Tongue (tissue), 1 donor: ENCODE measurements at regions not wholly inside any gene's neighbourhood (a gene's known extent, or its start where the extent isn't known, plus 50 kb on each side); places are given as distances from the start of the nearest gene placed in this dataset.

ENCODE experiments used
- DNase-seq: peaks from one replicate; pipeline ENCODE4 v3.0.0-alpha.2; 2015

DNA sequence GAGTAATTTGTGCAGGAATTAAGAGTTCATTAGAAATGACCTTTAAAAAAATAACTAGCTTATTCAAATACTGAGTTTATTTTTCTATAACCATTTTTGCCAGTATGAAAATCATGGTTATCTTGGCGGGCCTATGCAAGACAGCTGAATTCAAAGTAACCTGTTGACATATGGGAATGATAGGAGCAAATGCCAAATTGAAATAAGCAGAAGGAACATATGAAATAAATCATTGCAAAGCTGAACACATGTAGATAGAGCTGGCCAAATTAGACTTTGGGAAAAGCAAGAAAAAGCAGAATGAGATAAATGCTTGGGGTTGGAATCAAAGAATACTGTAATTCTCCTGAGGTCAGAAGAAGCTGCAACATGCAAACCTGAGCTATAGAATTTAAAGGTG lies 372.5 kb downstream of the ADAMTS20 start:
- peak; percentile 78 for DNase-seq

- peak; percentile 38 for DNase-seq
Observed at GRCh38 chr12:43177276-43177675, 374.7 kb downstream of the ADAMTS20 start.

DNA sequence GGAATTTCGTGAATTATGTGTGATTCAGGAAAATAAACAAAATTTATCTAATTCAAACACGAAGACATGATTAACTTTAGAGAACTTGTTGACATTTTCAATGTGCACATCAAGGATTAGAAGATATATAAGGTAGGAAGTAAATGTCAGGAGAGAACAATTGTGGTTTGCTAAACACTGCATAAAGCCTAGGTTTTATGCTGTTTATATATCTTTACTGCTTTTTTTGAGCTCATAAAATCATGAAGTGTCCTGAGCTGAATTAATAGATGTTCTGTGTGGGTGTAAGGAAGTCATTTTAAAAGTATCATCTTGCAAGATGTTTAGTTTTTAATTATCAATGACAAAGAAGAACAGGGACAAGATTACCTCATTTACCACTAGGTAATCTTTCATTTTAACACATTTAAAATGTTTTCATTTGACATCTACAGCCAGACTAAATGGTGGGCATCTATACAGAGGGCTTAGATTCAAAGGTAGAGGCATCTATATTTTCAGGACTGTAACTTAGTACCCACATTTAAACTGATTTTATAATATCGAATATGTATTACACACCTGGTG lies 382.8 kb downstream of the ADAMTS20 start:
- DNase-seq = no peak

- DNase-seq = peak; percentile 10
Observed at GRCh38 chr12:43167691-43168090, 384.3 kb downstream of the ADAMTS20 start.

DNA sequence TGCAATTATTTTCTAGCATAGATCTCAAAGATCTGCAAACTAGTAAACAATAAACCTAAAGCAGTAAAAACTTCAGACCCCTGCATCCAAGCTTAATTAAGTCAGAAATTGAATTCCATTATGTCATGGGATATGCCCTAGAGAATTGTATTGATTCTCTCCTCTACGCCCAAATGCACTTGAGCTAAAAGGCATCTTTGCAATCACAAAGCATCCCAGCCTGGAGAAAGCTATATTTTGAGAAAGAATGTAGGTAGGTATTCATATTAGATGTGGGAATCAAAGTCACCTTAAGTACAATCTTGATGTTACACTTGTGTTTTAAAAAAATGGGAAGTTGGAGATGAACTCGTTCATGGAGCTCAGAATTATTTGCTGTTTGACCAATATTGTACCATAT lies 386.7 kb downstream of the ADAMTS20 start:
- no peak for DNase-seq

DNA sequence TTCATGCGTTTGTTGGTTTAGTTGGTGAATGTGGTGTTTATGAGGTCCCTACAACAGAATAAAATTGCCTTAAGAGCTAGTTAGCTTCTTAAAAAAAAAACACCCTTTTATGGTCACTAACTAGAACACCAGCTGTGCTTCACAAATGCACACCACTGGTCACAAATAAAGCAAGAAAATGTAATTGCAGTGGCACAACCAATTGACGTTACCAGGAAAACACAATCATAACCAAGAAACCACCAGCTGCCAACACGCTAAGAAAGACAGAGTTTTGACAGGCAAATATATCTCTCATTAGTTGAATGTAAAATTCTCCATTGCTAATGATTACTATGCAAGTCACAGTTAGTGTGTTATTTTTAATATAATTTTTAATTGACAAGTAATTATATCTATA lies 389.9 kb downstream of the ADAMTS20 start:
- no peak for DNase-seq

DNA sequence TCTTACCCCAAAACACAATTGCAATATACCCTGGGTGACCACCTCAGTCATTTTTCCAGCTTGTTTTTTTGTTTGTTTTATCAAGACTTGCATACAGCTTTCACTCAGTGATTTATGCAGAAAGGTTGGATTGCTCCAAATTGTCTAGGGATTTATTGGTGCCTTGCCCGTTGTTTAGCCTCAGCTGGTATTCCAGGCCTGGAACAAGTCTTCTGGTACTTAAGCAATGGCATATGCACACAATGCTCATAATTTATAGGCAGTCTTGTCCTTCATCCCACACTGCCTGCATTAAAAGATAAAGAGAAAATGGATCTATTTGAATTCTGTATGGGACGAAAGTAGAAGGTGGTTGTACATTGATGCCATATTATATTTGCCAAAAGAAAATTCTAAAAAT lies 392.5 kb downstream of the ADAMTS20 start:
- DNase-seq = no peak

- DNase-seq = no peak
Observed at GRCh38 chr12:43158126-43158525, 393.9 kb downstream of the ADAMTS20 start.

DNA sequence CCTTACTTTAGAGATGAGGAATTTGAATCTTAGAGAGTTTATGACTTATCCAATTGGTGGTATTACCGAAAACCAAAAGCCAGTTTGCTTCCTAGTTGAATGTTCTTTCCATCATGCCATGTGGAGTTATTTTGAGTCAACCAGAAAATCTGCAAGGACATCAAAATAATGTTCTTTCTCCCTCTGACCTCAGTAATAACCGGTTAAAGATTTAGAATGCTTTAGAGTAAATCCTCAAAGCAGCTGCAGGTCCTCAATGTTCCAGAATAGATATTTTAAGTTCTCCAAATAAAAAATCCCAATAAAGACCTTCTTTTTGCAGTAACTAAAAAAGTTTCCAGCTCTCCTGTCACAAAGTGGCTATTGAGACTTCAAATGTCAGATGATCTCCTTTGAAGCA lies 396.6 kb downstream of the ADAMTS20 start:
- DNase-seq = no peak

DNA sequence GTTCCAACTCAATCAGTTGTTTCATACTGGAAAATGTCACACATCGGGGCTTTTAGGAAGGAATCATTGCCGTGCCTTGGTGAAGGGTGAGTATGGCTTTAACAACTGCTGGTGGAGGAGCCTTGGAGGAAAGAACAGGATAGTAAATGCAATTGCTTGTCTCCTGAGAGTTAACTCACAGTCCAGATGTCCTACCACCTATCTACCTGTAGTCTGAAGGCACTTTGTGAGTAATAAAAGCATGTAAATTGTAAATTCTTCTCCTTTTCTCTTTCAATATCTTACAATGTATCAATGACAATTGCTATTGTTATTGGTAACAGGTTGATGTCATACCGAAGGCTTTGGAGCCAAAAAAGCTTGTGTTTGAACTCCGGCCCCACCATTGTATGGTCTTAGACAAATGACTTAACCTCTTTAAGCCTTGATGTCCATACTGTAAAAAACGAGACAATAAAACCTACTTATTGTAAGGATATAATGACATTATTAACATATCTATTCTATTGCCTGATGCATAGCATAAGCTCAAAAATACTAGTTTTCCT lies 397.4 kb downstream of the ADAMTS20 start:
- no peak for DNase-seq

GRCh38 chr12:43151441-43151981 lies 400.5 kb downstream of the ADAMTS20 start:
- DNase-seq = no peak

GRCh38 chr12:43148691-43149090 lies 403.3 kb downstream of the ADAMTS20 start:
- no peak for DNase-seq

DNA sequence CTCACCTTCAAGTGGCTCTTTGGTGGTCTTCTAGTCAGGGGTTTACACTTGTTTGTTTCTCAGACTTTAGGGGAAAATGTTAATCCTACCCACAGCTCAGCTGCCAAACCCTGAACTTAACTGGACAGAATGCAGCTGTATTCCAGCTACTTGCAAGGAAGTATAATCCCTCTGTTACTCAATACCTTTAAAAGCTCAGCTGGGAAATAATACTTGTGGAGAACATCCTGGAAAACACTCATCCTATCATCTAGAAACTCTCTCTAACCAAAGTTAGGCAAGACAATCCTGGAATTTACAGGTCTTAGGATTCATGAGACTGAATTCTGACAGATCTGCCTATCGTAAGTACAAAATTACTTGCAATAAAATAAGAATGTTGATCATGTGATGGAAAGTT lies 404.1 kb downstream of the ADAMTS20 start:
- peak; percentile 25 for DNase-seq

GRCh38 chr12:43145481-43145880 lies 406.5 kb downstream of the ADAMTS20 start:
- DNase-seq = no peak

DNA sequence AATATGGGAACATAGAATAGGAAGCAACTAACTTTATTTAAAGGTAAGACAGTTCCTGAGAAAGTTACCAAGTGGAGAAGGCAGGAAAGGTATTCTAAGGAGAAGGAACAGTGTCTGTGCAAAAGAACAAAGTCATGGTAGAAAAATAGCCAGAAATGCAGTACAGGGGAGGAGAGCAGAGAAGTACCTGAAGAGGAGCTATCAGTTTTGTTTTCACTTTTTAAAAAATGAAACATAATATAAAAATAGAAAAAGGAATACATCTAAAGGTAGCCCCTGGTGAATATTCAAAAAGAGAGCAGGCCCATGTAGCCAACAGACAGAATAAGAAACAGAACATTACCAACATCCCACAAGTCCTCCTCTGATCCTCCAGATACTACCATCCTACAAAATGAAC lies 408.7 kb downstream of the ADAMTS20 start:
- DNase-seq = no peak

DNA sequence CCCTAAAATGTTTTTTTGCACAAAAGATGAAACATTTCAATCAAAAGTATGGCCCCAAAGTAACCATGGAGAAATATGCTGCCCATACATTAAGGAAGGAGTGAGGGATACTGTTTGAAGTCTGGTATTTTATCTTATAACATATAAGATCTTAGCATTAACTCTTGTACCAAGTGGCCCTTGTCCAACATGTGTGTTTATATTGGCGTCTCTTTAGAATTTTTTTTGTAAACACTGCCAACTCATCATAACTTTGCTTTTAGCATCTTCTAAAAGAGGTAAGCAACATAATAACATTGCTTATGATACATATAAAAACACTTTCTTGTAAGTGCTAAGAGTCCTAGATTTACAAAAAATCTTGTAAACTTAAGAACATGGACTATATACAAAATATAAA lies 419.7 kb downstream of the ADAMTS20 start:
- DNase-seq = no peak

- DNase-seq = no peak
Observed at GRCh38 chr12:43131301-43131700, 420.7 kb downstream of the ADAMTS20 start.

DNA sequence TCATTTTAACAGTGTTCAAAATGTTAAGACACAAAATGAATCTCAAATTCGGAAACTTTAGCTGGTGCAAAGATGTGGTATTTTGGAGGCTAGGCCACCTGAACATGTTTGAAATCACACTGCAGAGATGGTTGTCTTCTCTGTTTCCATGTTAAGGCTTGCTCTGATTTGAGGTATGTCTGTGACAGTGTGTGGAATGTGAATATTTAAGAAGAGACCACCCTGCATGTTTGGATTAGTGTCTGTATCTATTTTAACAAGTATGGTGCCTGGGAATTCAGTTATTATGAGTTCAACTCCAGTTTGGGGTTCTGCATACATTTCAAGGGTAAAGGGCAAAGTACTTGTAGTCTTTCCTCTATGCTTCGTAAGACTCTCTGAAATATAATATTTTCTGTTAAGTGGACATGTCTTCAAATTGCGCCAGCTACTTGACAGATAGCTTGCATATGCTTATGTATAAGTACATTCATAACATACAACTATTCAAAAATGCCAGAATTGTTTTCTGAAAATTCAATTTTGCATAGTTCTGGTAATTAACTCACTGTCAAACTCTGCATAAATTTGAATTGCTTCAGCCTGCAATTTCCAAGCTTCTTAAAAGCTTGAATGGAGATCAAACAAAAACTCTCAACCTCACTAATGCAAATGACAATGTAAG lies 424.0 kb downstream of the ADAMTS20 start:
- peak; percentile 49 for DNase-seq

DNA sequence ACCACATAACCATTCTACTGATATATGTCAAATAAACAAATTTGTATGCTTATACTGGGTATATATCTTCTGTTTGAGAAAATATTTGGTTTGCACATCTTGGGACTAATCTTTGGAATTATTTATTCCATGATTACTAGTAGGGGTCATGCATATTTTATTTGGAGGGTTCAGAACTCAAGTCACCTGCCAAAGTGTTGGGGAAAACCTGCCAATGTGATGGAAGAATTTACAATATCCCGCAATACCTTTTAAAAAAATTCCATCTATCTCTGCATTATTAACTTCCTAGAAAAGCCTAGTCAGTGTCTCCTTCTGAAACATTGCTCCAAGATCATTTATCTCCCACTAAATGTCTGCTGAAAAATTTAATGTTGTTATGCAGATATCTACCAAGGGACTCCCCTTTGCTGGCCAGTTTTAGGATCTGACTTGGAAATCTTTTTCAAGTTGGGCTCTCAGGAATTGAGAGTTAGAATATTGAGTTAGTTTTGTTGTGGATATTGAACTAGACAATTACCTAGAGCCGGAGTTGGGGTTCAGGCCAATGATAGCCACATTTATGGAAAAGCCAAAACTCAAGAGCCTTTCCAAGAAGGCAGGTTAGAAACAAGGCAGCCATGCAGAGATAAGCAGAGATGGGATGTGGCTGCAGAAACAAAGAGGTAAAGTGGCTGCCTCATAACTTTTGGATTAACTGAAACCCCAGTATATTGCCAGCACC lies 425.2 kb downstream of the ADAMTS20 start:
- DNase-seq = no peak

- DNase-seq = no peak
Observed at GRCh38 chr12:43123461-43123860, 428.5 kb downstream of the ADAMTS20 start.

DNA sequence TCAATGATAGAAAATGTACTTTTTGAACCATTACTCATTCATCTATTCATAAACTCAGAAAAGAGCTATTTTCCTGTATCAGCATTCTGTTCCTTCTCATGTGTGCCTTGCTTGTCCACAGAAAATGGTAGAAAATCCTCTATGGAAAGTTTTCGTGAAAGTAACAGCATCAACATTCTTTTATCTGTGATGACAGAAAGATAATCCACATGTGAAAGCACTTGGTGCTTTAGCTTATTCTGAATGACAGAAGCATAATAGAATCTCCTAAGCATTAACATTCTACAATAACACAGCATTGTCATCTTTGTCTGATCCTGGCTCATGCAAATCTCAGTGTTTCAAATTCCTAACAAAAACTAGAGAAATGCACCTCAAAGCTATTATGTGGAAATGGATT lies 431.9 kb downstream of the ADAMTS20 start:
- DNase-seq = peak; percentile 22

DNA sequence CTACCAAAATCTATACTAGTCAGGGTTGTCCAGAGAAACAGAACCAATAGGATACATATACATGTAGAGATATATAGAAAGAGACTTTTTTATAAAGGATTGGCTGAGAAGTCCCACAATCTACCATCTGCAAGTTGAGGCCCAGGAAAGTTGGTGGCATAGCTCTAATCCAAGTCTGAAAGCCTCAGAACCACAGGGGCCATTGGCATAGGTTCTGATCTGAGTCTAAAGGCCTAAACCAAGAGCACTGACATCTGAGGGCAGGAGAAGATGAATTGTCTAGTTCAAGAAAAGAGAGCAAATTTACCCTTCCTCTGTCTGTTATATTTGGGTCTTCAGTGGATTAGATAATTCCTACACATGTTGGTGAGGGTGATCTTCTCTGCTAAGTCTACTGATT lies 433.1 kb downstream of the ADAMTS20 start:
- no peak for DNase-seq

GRCh38 chr12:43118234-43118633 lies 433.8 kb downstream of the ADAMTS20 start:
- no peak for DNase-seq
